Sigmoid colon (tissue), 3 donors: ENCODE measurements at regions not wholly inside any gene's neighbourhood (a gene's known extent, or its start where the extent isn't known, plus 50 kb on each side); places are given as distances from the start of the nearest gene placed in this dataset.

ENCODE experiments used
- POLR2A ChIP-seq, 2 donors: fragments of 450-650 bp; IDR thresholded peaks; one replicate each; pipeline ENCODE4 v1.6.1; 2016; ENCODE audit warnings: antibody characterized with exemption in 2 of 2, mild to moderate bottlenecking in 2 of 2, moderate library complexity in 2 of 2
- TF ChIP-seq, protein P1 (sequence below), 4 experiments: fragments of 450-650 bp in 3 of 4; fragments of 200-600 bp in 1 of 4; IDR thresholded peaks; one replicate each; pipeline ENCODE4 v1.5.1; 2016 to 2019; ENCODE audit warnings: antibody characterized with exemption in 4 of 4, mild to moderate bottlenecking in 3 of 4, moderate library complexity in 2 of 4

DNA sequence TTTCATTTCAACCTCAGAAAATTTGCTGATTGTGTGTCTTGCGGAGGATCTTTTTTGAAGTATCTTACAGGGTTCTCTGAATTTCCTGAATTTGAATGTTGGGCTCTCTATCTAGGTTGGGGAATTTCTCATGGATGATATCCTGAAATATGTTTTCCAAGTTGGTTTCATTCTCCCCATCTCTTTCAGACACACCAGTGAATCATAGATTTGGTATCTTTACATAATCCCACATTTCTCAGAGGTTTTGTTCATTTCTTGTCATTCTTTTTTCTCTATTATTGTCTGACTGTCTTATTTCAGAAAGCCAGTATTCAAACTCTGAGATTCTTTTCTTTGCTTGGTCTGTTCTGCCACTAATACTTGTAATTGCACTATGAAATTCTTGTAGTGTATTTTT, 456.9 kb downstream of the PRELID2 start:
- TF ChIP-seq, protein P1, sequence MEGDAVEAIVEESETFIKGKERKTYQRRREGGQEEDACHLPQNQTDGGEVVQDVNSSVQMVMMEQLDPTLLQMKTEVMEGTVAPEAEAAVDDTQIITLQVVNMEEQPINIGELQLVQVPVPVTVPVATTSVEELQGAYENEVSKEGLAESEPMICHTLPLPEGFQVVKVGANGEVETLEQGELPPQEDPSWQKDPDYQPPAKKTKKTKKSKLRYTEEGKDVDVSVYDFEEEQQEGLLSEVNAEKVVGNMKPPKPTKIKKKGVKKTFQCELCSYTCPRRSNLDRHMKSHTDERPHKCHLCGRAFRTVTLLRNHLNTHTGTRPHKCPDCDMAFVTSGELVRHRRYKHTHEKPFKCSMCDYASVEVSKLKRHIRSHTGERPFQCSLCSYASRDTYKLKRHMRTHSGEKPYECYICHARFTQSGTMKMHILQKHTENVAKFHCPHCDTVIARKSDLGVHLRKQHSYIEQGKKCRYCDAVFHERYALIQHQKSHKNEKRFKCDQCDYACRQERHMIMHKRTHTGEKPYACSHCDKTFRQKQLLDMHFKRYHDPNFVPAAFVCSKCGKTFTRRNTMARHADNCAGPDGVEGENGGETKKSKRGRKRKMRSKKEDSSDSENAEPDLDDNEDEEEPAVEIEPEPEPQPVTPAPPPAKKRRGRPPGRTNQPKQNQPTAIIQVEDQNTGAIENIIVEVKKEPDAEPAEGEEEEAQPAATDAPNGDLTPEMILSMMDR (IDR thresholded peaks at IDR 0.05): no peak
- no peak for TF ChIP-seq POLR2A (IDR thresholded peaks at IDR 0.05)
